ENCODE measurements at regions not wholly inside any gene's neighbourhood (a gene's known extent, or its start where the extent isn't known, plus 50 kb on each side); places are given as distances from the start of the nearest gene placed in this dataset.

- no peak for TF ChIP-seq CTCF (IDR thresholded peaks at IDR 0.05; ENCODE audit: low read depth, low read length, poor library complexity, severe bottlenecking)
- no peak for TF ChIP-seq EZH2phosphoT487 (IDR thresholded peaks at IDR 0.05; ENCODE audit: borderline replicate concordance, low read length)
Measured at GRCh38 chr6:16840291-16840690, 79.0 kb upstream of the ATXN1 start.
